ENCODE measurements at regions not wholly inside any gene's neighbourhood (a gene's known extent, or its start where the extent isn't known, plus 50 kb on each side); places are given as distances from the start of the nearest gene placed in this dataset.

DNA sequence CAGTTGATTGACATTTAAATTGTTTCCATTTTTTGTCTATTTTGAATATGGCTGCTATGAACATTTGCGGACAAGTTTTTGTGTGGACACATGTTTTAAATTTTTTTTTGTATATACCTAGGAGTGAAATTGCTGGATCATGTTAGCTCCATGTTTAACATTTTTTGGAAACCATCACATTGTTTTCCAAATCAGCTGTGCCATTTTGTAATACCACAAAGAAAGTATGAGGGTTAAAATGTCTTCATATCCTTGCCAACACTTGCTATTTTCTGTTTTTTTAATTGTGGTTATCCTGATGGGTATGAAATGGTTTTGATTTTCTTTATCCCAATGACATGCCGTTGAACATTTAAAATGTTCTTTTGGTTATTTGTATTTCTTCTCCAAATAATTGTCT is 52.1 kb downstream of the CARTPT start:
- Histone ChIP-seq H3K4me2 (ENCODE audit: control insufficient read depth, extremely low read depth, insufficient read depth, low read depth, low read length) (no peak overlapping the region), H3K4me1 (ENCODE audit: control insufficient read depth, extremely low read depth, insufficient read depth, low read length) (no peaks in the 10 kb centered on the region), H3K27ac (ENCODE audit: control insufficient read depth, insufficient read depth, low read length) (no peak overlapping the region), H2AFZ (ENCODE audit: control insufficient read depth, low read length) (no peak overlapping the region), H3K79me2 (ENCODE audit: control insufficient read depth, insufficient read depth, low read length) (no peaks in the 10 kb centered on the region), H3K9me1 (ENCODE audit: control insufficient read depth, extremely low read depth, insufficient read depth, low read length) (no peaks in the 10 kb centered on the region), H3K36me3 (ENCODE audit: control insufficient read depth in 2 of 2, extremely low read depth in 1 of 2, insufficient read depth in 2 of 2, low read length in 2 of 2) (no peaks in the 10 kb centered on the region), H3K27me3 (ENCODE audit: control insufficient read depth, extremely low read depth, insufficient read depth, low read length) (no peaks in the 10 kb centered on the region), H3K4me3 (ENCODE audit: control insufficient read depth in 2 of 3, extremely low read depth in 1 of 3, insufficient read depth in 2 of 3, low read depth in 1 of 3, low read length in 3 of 3) (no peak overlapping the region), H3K9ac (ENCODE audit: control insufficient read depth, extremely low read depth, insufficient read depth, low read length) (no peak overlapping the region), H4K20me1 (ENCODE audit: control insufficient read depth, extremely low read depth, insufficient read depth, low read length) (no peaks in the 10 kb centered on the region), H3K9me3 (ENCODE audit: control insufficient read depth, low read depth, low read length) (no peaks in the 10 kb centered on the region)
- dilution Hi-C loops (cut with MboI; ENCODE audit: extremely low pct_ligation_motif_present, low sequenced_read_pairs), result no loop called here
- TF ChIP-seq EZH2 (IDR thresholded peaks at IDR 0.05; ENCODE audit: low read length) (no peak), CTCF (optimal IDR thresholded peaks at IDR 0.05 in 1 of 3, IDR thresholded peaks at IDR 0.05 in 1 of 3, conservative IDR thresholded peaks at IDR 0.05 in 1 of 3; ENCODE audit: extremely low read depth in 1 of 3, insufficient read depth in 2 of 3, low read length in 3 of 3) (no peak)
- DNase-seq (ENCODE audit: low read depth, low spot score), result no peak
- no peak for FAIRE-seq

- peaks cover 18% of the 10 kb centered on the region for H3K4me1 ChIP-seq (ENCODE audit: control insufficient read depth, extremely low read depth, insufficient read depth, low read length)
- H3K36me3 ChIP-seq (ENCODE audit: control insufficient read depth in 2 of 2, extremely low read depth in 1 of 2, insufficient read depth in 2 of 2, low read length in 2 of 2), result no peaks in the 10 kb centered on the region
- dilution Hi-C loops (cut with MboI; ENCODE audit: extremely low pct_ligation_motif_present, low sequenced_read_pairs), result no loop called here
- no peak overlapping the region for H3K4me3 ChIP-seq (ENCODE audit: control insufficient read depth in 2 of 3, extremely low read depth in 1 of 3, insufficient read depth in 2 of 3, low read depth in 1 of 3, low read length in 3 of 3)
- TF ChIP-seq CTCF (optimal IDR thresholded peaks at IDR 0.05 in 1 of 3, IDR thresholded peaks at IDR 0.05 in 1 of 3, conservative IDR thresholded peaks at IDR 0.05 in 1 of 3; ENCODE audit: extremely low read depth in 1 of 3, insufficient read depth in 2 of 3, low read length in 3 of 3), result peak in 2 of 3 experiments; percentile 90 to 95
- no peak for TF ChIP-seq EZH2 (IDR thresholded peaks at IDR 0.05; ENCODE audit: low read length)
- no peak overlapping the region for H3K4me2 ChIP-seq (ENCODE audit: control insufficient read depth, extremely low read depth, insufficient read depth, low read depth, low read length)
- peak; percentile 94 for FAIRE-seq
- no peak overlapping the region for H3K27ac ChIP-seq (ENCODE audit: control insufficient read depth, insufficient read depth, low read length)
- H2AFZ ChIP-seq (ENCODE audit: control insufficient read depth, low read length), result no peak overlapping the region
- H3K79me2 ChIP-seq (ENCODE audit: control insufficient read depth, insufficient read depth, low read length), result no peaks in the 10 kb centered on the region
- no peaks in the 10 kb centered on the region for H3K9me1 ChIP-seq (ENCODE audit: control insufficient read depth, extremely low read depth, insufficient read depth, low read length)
- no peaks in the 10 kb centered on the region for H3K27me3 ChIP-seq (ENCODE audit: control insufficient read depth, extremely low read depth, insufficient read depth, low read length)
- no peaks in the 10 kb centered on the region for H3K9me3 ChIP-seq (ENCODE audit: control insufficient read depth, low read depth, low read length)
- no peak for DNase-seq (ENCODE audit: low read depth, low spot score)
- H3K9ac ChIP-seq (ENCODE audit: control insufficient read depth, extremely low read depth, insufficient read depth, low read length), result no peak overlapping the region
- H4K20me1 ChIP-seq (ENCODE audit: control insufficient read depth, extremely low read depth, insufficient read depth, low read length), result no peaks in the 10 kb centered on the region
These were observed 59.7 kb downstream of the CARTPT start for GRCh38 chr5:71778678-71779276.
